GM23248 (cell line): ENCODE measurements at regions not wholly inside any gene's neighbourhood (a gene's known extent, or its start where the extent isn't known, plus 50 kb on each side); places are given as distances from the start of the nearest gene placed in this dataset.

Experiments
- EZH2 ChIP-seq: fragments of 200-600 bp; sonication (generic); IDR thresholded peaks from 2 replicates; pipeline ENCODE4 v1.6.1; 2018; ENCODE audit warnings: antibody characterized with exemption, mild to moderate bottlenecking; ENCODE audit not compliant: insufficient read depth, poor library complexity, severe bottlenecking
- EZH2phosphoT487 ChIP-seq: fragments of 200-600 bp; sonication (generic); IDR thresholded peaks from 2 replicates; pipeline ENCODE4 v1.6.1; 2018; ENCODE audit warnings: antibody characterized with exemption, moderate library complexity, mild to moderate bottlenecking, low read depth; ENCODE audit not compliant: insufficient read depth

DNA sequence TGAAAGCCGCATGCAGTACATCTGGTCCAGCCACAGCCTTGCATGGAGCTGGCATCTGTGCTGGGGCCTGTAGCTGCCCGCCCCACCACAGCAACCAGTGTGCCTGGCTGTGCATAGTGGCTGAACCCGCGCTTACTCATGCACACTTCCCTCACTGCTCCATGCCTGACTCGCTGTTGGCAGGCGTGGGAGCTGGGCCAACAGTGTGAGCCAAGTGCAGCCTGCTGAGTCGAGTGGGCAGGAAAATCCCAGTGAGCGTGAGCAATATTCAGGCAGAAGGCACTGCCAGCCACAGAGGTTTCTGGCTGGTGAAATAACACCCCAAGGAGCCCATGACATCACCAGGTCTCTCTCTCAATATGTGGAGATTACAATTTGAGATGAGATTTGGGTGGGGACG lies 1674.1 kb upstream of the TMEFF2 start:
- TF ChIP-seq EZH2phosphoT487 (no peak), EZH2 (no peak)
